M059J (cell line): ENCODE measurements at regions not wholly inside any gene's neighbourhood (a gene's known extent, or its start where the extent isn't known, plus 50 kb on each side); places are given as distances from the start of the nearest gene placed in this dataset.

ENCODE experiments used
- DNase-seq: peaks from one replicate; pipeline ENCODE4 v3.0.0-alpha.2; 2012; ENCODE audit warnings: low read depth

GRCh38 chr4:130165381-130165780 lies 1069.4 kb downstream of the C4orf33 start:
- DNase-seq: no peak

GRCh38 chr4:130172156-130172555 lies 1076.2 kb downstream of the C4orf33 start:
- DNase-seq: no peak

GRCh38 chr4:130178106-130178505 lies 1082.2 kb downstream of the C4orf33 start:
- no peak for DNase-seq

GRCh38 chr4:130183096-130183495 lies 1087.1 kb downstream of the C4orf33 start:
- DNase-seq: no peak

- no peak for DNase-seq
Observed at GRCh38 chr4:130183766-130184165, 1087.8 kb downstream of the C4orf33 start.

- DNase-seq: no peak
Observed at GRCh38 chr4:130185123-130185522, 1089.2 kb downstream of the C4orf33 start.

GRCh38 chr4:130186931-130187330 lies 1091.0 kb downstream of the C4orf33 start:
- no peak for DNase-seq

GRCh38 chr4:130187587-130187986 lies 1091.6 kb downstream of the C4orf33 start:
- DNase-seq: no peak

GRCh38 chr4:130192787-130193186 lies 1096.8 kb downstream of the C4orf33 start:
- no peak for DNase-seq

GRCh38 chr4:130197946-130198345 lies 1102.0 kb downstream of the C4orf33 start:
- DNase-seq: no peak

GRCh38 chr4:130203571-130203970 lies 1107.6 kb downstream of the C4orf33 start:
- DNase-seq: no peak

- DNase-seq: peak; percentile 12
Observed at GRCh38 chr4:130210864-130211263, 1114.9 kb downstream of the C4orf33 start.

- no peak for DNase-seq
Observed at GRCh38 chr4:130214268-130214667, 1118.3 kb downstream of the C4orf33 start.

- peak; percentile 30 for DNase-seq
Observed at GRCh38 chr4:130233377-130234047, 1137.6 kb downstream of the C4orf33 start.

GRCh38 chr4:130238121-130238520 lies 1142.2 kb downstream of the C4orf33 start:
- DNase-seq: no peak

- no peak for DNase-seq
Observed at GRCh38 chr4:130249002-130249401, 1153.0 kb downstream of the C4orf33 start.

GRCh38 chr4:130257271-130257670 lies 1161.3 kb downstream of the C4orf33 start:
- DNase-seq: peak; percentile 59

GRCh38 chr4:130266814-130267213 lies 1170.9 kb downstream of the C4orf33 start:
- DNase-seq: no peak

- no peak for DNase-seq
Observed at GRCh38 chr4:130288576-130288975, 1192.6 kb downstream of the C4orf33 start.

- no peak for DNase-seq
Observed at GRCh38 chr4:130293692-130294091, 1197.7 kb downstream of the C4orf33 start.

- no peak for DNase-seq
Observed at GRCh38 chr4:130296448-130296847, 1200.5 kb downstream of the C4orf33 start.

GRCh38 chr4:130306566-130306965 lies 1210.6 kb downstream of the C4orf33 start:
- no peak for DNase-seq

- DNase-seq: no peak
Observed at GRCh38 chr4:130309221-130309620, 1213.3 kb downstream of the C4orf33 start.

- no peak for DNase-seq
Observed at GRCh38 chr4:130322439-130322838, 1226.5 kb downstream of the C4orf33 start.
